Activated T-cell treated with anti-CD3 and anti-CD28 coated beads for 48 hours (primary cell): ENCODE measurements at regions not wholly inside any gene's neighbourhood (a gene's known extent, or its start where the extent isn't known, plus 50 kb on each side); places are given as distances from the start of the nearest gene placed in this dataset.
A peak's percentile ranks its signal among the peaks of the same experiment; 100 is the strongest.
"Not testable (repeated sequence)": the region's sequence is repeated elsewhere in the genome, so short reads cannot be mapped to it uniquely, and the experiment has no call there.

Experiments
- DNase-seq: peaks from one replicate; pipeline ENCODE4 v3.0.0-alpha.2; 2020; ENCODE audit warnings: low read depth

DNA sequence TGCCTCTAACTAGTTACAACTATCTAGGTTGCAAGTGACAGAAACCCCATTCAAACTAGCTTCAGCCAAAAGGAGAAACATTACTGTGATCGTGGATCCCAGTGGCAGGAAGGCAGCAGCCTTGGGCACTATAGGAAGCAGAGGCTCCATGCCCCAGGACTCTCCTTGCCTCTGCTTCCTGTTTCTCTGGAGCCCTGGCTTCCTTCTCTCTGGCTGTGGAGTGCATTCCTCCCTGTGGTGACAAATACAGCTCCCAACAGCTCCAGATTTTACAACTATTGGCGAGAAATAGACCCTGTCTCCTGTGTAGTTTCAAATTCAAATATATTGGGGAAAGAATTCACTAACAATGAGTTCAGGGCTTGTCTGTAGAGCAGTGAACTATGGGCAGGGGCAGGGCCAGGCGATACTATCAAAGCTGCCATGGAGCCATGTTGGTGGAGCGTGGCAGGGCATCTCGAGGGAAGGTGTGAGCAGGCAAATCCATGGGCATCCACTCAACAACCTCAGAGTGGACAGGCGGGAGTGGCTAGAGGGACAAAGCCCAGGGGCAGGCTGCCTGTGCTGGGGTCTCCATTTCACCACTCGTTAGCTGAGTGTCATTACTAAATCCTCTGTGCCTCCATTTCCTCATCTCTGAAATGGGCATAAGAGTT, 189.5 kb downstream of the ERCC6L2 start:
- DNase-seq, result no peak

DNA sequence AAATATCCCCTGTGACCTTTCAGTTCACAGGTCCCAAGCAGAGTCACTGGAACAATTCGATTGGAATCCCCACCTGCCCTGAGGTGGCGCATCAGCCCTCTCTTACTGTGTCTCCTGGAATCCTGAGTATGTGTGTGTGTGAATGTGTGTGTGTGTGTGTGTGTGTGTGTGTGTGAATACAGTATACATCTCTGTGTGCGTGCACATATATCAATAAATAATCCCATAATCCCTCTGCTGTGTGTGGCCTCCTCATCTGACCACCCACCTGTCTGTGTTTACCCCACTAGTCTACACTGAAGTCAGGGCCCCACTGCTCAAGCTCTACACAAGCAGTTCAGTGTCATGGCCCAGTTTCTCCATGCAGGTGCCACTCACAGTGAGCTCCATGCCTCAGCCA, 187.4 kb downstream of the ERCC6L2 start:
- DNase-seq, result no peak

GRCh38 chr9:96062031-96062430, 186.5 kb downstream of the ERCC6L2 start:
- DNase-seq, result no peak

DNA sequence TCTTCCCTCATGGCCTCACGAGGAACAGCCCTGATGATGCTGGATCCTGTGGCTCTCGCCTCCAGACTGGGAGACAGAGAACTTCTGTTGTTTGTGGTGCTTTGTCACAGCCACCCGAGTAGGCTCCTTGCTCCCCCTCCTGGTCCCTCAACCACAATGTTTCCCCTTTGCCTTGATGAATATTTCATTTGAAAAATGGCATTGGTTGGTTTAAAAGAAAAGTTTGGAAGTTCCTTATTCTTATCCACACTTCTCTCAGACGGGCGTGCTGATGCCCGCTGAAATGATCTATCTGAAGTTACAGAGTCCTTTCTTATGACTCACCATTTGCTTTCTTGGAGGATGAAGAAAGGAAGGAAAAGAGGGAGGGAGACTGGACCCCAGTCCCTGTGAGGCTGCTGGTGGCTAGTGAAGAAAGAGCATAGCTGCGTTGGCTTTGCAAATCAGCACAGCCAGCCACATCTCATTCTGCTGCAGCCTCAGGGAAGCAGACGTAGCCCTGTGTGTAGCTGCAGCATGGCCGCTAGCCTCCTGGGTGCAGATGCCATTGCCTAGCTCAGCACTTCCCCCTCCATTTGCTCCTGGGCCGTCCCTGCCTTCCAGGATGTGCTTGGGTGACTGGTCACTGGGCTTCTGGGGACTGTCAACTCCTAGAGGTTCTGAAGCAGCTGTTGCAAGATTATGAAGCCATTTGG, 185.9 kb downstream of the ERCC6L2 start:
- DNase-seq, result peak; percentile 25

DNA sequence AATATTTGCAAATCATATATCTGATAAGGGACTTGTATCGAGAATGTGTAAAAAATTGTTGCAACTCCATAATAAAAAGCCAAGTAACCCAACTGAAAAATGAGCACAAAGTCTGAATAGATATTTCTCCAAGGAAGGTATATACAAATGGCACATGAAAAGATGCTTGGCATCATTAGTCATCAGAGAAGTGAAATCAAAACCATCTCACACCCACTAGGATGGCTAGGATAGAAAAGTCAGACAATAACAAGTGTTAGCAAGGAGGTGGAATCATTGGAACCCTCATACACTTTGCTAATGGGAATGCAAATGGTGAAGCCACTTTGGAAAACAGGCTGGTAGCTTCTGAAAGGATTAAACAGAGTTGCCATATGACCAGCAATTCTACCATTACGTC, 182.7 kb downstream of the ERCC6L2 start:
- DNase-seq, result no peak

DNA sequence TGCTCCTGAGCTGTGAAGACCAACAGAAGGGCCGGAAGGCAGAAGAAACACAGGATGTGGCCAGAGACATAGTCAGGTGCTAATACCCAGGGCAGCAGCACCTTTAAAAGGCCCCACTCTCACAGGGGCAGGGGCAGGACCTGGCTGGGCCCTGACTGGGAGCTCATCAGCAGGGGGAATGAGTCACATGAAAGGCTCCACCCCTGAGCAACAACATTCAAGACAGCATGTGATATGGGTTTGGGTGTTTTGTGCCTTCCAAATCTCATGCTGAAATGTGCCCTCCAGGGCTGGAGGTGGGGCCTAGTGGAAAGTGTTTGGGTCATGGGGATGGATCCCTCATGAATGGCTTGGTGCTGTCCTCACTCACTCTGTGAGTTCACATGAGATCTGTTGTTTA, 181.7 kb downstream of the ERCC6L2 start:
- no peak for DNase-seq

GRCh38 chr9:96056226-96056625, 180.7 kb downstream of the ERCC6L2 start:
- DNase-seq, result no peak

- not testable (repeated sequence) for DNase-seq
Measured at GRCh38 chr9:96054248-96054647, 178.8 kb downstream of the ERCC6L2 start.

DNA sequence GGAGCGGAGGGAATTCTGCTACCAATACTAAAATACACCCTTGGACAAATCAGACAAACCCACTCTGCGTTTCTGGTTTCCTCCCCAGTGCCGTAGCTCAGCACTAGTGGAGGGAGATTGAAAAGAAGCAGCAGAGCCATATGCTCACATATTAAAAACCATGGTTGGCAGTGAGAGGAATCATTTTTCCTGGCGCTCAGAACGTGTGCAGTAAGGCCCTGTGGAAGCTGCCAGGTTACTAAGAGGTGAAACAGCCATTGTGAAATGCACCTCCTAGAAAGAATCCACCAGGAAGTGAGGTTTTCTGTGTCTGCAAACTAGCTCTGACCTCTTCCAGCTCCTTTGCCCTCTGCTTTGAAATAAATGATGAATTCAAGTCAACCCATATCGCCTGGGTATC, 177.2 kb downstream of the ERCC6L2 start:
- no peak for DNase-seq

DNA sequence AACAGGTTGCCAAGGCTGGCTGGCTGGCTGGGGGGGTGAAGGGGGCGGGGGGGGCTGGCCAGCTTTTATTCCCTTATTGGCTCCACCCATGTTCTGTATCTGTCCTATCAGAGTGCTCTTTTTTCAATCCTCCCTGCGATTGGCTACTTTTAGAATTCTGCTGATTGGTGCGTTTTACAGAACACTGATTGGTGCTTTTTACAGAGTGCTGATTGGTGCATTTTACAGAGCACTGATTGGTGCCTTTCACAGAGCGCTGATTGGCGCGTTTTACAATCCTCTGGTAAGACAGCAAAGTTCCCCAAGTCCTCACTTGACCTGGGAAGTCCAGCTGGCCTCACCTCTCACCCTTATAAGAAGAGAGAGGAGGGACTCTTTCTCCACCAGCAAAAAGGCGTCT, 175.9 kb downstream of the ERCC6L2 start:
- no peak for DNase-seq

GRCh38 chr9:96050861-96051155, 175.3 kb downstream of the ERCC6L2 start:
- DNase-seq, result no peak

DNA sequence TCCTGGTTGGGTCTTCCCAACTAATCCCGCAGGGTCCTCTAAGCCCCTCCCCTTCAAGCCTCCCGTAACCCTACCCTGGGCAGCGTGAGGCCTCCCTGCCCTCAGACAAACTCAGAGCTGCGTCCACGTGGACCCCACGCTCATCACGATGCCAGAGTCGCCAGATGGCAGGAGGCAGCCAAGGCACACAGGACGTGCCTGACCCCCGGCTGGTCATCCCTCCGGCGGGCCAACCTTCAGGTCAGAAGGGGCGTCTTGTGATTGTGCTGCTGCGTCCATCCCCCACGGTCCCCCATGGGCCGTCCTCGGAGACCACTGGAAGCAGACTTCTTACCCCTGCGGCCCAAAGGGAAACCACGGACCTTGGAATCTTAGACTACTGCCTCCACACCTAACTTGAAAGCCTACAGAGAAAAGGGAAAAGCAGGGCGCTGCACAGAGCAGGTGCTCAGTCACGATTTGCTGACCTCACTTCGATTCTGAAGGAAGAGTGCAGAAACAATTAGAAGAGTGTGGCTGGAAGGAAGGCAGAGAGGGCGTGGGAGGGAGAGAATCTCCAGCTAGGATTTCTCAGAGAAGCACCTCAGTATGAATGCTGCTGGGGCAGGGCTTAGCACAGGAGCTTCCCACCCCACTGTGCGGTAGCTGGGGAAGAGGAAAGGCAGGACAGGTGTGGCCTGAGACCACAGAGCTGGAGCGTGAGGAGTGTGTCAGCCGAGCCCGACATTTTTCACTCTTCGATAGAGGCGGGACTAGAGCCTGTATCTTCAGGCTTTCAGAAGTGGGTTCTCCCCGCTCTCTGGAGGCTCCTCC, 174.8 kb downstream of the ERCC6L2 start:
- DNase-seq, result no peak

- DNase-seq, result no peak
Measured at GRCh38 chr9:96048956-96049831, 173.7 kb downstream of the ERCC6L2 start.

- no peak for DNase-seq
Measured at GRCh38 chr9:96048104-96048955, 172.8 kb downstream of the ERCC6L2 start.

GRCh38 chr9:96047741-96048103, 172.2 kb downstream of the ERCC6L2 start:
- no peak for DNase-seq

- no peak for DNase-seq
Measured at GRCh38 chr9:96047116-96047639, 171.7 kb downstream of the ERCC6L2 start.

DNA sequence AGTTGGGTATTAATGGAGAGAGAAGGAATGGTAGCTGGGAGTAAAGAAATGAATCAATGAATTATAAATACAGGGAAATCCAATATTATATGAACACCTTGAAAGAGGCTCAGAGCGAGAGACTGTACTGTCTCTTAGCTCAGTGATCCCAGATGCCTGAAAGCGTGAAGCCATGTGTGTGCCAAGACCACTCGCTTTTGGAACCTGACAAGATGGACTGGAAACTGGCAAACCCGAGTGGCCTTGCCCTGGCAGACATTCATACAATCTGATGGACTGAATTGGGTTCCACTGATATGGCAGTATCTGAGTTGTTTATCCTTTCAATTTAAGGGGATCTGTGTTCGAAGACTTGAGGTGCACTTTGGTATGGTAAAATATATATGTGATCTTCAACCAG, 170.3 kb downstream of the ERCC6L2 start:
- no peak for DNase-seq

- no peak for DNase-seq
Measured at GRCh38 chr9:96044401-96044800, 168.9 kb downstream of the ERCC6L2 start.

GRCh38 chr9:96040591-96041461, 165.3 kb downstream of the ERCC6L2 start:
- no peak for DNase-seq

- no peak for DNase-seq
Measured at GRCh38 chr9:96038914-96039313, 163.4 kb downstream of the ERCC6L2 start.
